HG02884 (cell line): ENCODE measurements at regions not wholly inside any gene's neighbourhood (a gene's known extent, or its start where the extent isn't known, plus 50 kb on each side); places are given as distances from the start of the nearest gene placed in this dataset.
"Not testable (repeated sequence)": the region's sequence is repeated elsewhere in the genome, so short reads cannot be mapped to it uniquely, and the experiment has no call there.

ENCODE experiments used
- ATAC-seq: cut with Tn5 transposase; IDR thresholded peaks from one replicate; pipeline ENCODE4 v1.9.1; 2021; ENCODE audit warnings: mild to moderate bottlenecking, moderate library complexity; ENCODE audit not compliant: unreplicated experiment

GRCh38 chr5:23103566-23103965 is 250.4 kb upstream of the CDH12 start:
- no peak for ATAC-seq

- not testable (repeated sequence) for ATAC-seq
Measured at GRCh38 chr5:23095418-23095817, 242.3 kb upstream of the CDH12 start.

- no peak for ATAC-seq
Measured at GRCh38 chr5:23089286-23089685, 236.1 kb upstream of the CDH12 start.

- ATAC-seq = no peak
Measured at GRCh38 chr5:23084815-23085214, 231.7 kb upstream of the CDH12 start.

- ATAC-seq = no peak
Measured at GRCh38 chr5:23072179-23072578, 219.0 kb upstream of the CDH12 start.

GRCh38 chr5:23071682-23072081 is 218.5 kb upstream of the CDH12 start:
- ATAC-seq = no peak

GRCh38 chr5:23064710-23065109 is 211.6 kb upstream of the CDH12 start:
- no peak for ATAC-seq

- ATAC-seq = no peak
Measured at GRCh38 chr5:23053846-23054245, 200.7 kb upstream of the CDH12 start.

- ATAC-seq = no peak
Measured at GRCh38 chr5:23042226-23042625, 189.1 kb upstream of the CDH12 start.

GRCh38 chr5:23035555-23036090 is 182.5 kb upstream of the CDH12 start:
- ATAC-seq = no peak

- ATAC-seq = no peak
Measured at GRCh38 chr5:23033864-23034263, 180.7 kb upstream of the CDH12 start.

- ATAC-seq = no peak
Measured at GRCh38 chr5:23029290-23029689, 176.1 kb upstream of the CDH12 start.

- no peak for ATAC-seq
Measured at GRCh38 chr5:23028445-23029021, 175.4 kb upstream of the CDH12 start.

- no peak for ATAC-seq
Measured at GRCh38 chr5:23027830-23028229, 174.7 kb upstream of the CDH12 start.

- no peak for ATAC-seq
Measured at GRCh38 chr5:23027331-23027730, 174.2 kb upstream of the CDH12 start.

GRCh38 chr5:23026252-23027170 is 173.4 kb upstream of the CDH12 start:
- no peak for ATAC-seq

GRCh38 chr5:23025629-23026233 is 172.6 kb upstream of the CDH12 start:
- ATAC-seq = no peak

GRCh38 chr5:23024470-23024869 is 171.3 kb upstream of the CDH12 start:
- ATAC-seq = no peak

- ATAC-seq = no peak
Measured at GRCh38 chr5:23014825-23015224, 161.7 kb upstream of the CDH12 start.

- no peak for ATAC-seq
Measured at GRCh38 chr5:23014266-23014665, 161.1 kb upstream of the CDH12 start.

- ATAC-seq = no peak
Measured at GRCh38 chr5:23013395-23013998, 160.4 kb upstream of the CDH12 start.
